RWPE2 (cell line): ENCODE measurements at regions not wholly inside any gene's neighbourhood (a gene's known extent, or its start where the extent isn't known, plus 50 kb on each side); places are given as distances from the start of the nearest gene placed in this dataset.

ENCODE experiments used
- ATAC-seq: fragments of 200-7000 bp; cut with Tn5 transposase; 3 replicates; pipeline ENCODE4 v1.9.1; 2021; ENCODE audit warnings: low read depth
- DNase-seq: peaks from one replicate; pipeline ENCODE4 v3.0.0-alpha.2; 2020; ENCODE audit warnings: low spot score
- H3K27ac ChIP-seq: fragments of 450-650 bp; 2 replicates; pipeline ENCODE4 v1.5.1; 2017; ENCODE audit warnings: mild to moderate bottlenecking; ENCODE audit not compliant: poor library complexity, severe bottlenecking
- H3K27me3 ChIP-seq: fragments of 250-450 bp; sonication (Bioruptor Pico); 2 replicates; pipeline ENCODE4 v1.5.1; 2021; ENCODE audit warnings: mild to moderate bottlenecking, moderate library complexity; ENCODE audit not compliant: insufficient read depth, poor library complexity, severe bottlenecking
- H3K36me3 ChIP-seq: fragments of 250-450 bp; sonication (Bioruptor Pico); 2 replicates; pipeline ENCODE4 v1.5.1; 2020; ENCODE audit warnings: low read depth, mild to moderate bottlenecking, moderate library complexity
- H3K4me1 ChIP-seq: fragments of 250-450 bp; sonication (Bioruptor Pico); 2 replicates; pipeline ENCODE4 v1.5.1; 2021; ENCODE audit warnings: mild to moderate bottlenecking, moderate library complexity; ENCODE audit not compliant: insufficient read depth, poor library complexity, severe bottlenecking
- H3K4me3 ChIP-seq: fragments of 250-450 bp; sonication (Bioruptor Pico); 2 replicates; pipeline ENCODE4 v1.5.1; 2021; ENCODE audit warnings: mild to moderate bottlenecking, moderate library complexity; ENCODE audit not compliant: severe bottlenecking
- H3K9me3 ChIP-seq: fragments of 250-450 bp; sonication (Bioruptor Pico); 2 replicates; pipeline ENCODE4 v1.5.1; 2021; ENCODE audit warnings: mild to moderate bottlenecking, moderate library complexity; ENCODE audit not compliant: severe bottlenecking
- TF ChIP-seq, protein P1 (sequence below): fragments of 450-650 bp; IDR thresholded peaks from one replicate; pipeline ENCODE4 v1.5.1; 2017; ENCODE audit warnings: mild to moderate bottlenecking, moderate library complexity; ENCODE audit not compliant: poor library complexity, severe bottlenecking

- no peak for ATAC-seq
- no peaks in the 10 kb centered on the region for H3K36me3 ChIP-seq
- TF ChIP-seq, protein P1, sequence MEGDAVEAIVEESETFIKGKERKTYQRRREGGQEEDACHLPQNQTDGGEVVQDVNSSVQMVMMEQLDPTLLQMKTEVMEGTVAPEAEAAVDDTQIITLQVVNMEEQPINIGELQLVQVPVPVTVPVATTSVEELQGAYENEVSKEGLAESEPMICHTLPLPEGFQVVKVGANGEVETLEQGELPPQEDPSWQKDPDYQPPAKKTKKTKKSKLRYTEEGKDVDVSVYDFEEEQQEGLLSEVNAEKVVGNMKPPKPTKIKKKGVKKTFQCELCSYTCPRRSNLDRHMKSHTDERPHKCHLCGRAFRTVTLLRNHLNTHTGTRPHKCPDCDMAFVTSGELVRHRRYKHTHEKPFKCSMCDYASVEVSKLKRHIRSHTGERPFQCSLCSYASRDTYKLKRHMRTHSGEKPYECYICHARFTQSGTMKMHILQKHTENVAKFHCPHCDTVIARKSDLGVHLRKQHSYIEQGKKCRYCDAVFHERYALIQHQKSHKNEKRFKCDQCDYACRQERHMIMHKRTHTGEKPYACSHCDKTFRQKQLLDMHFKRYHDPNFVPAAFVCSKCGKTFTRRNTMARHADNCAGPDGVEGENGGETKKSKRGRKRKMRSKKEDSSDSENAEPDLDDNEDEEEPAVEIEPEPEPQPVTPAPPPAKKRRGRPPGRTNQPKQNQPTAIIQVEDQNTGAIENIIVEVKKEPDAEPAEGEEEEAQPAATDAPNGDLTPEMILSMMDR: no peak
- no peaks in the 10 kb centered on the region for H3K4me1 ChIP-seq
- H3K9me3 ChIP-seq: no peaks in the 10 kb centered on the region
- H3K27ac ChIP-seq: no peak overlapping the region
- DNase-seq: no peak
- H3K4me3 ChIP-seq: no peak overlapping the region
- no peaks in the 10 kb centered on the region for H3K27me3 ChIP-seq
Measured at GRCh38 chr22:22712092-22712658, 67.8 kb downstream of the GGTLC2 start.

DNA sequence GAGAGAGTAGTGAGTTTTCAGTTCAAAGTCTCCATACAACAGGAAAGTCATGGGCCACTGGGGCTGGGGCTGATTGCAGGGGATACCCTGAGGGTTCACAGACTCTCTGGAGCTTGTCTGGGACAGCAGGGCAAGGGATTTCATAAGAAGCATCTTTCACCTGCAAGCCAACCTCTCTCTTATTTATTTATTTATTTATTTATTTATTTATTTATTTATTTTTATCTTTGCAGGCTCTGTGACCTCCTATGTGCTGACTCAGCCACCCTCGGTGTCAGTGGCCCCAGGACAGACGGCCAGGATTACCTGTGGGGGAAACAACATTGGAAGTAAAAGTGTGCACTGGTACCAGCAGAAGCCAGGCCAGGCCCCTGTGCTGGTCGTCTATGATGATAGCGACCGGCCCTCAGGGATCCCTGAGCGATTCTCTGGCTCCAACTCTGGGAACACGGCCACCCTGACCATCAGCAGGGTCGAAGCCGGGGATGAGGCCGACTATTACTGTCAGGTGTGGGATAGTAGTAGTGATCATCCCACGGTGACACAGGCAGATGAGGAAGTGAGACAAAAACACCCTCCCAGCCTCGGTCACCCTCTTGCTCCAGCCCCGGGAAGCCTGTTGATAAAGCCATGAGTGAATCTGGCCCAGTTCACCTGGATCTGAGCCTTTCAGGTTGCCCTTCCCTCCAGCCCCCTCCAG lies 68.4 kb downstream of the GGTLC2 start:
- ATAC-seq (no peak), DNase-seq (no peak)
- Histone ChIP-seq H3K4me1 (no peaks in the 10 kb centered on the region), H3K4me3 (no peak overlapping the region), H3K36me3 (no peaks in the 10 kb centered on the region), H3K9me3 (no peaks in the 10 kb centered on the region), H3K27me3 (peaks cover under 1% of the 10 kb centered on the region), H3K27ac (no peak overlapping the region)
- TF ChIP-seq, protein P1: no peak

DNA sequence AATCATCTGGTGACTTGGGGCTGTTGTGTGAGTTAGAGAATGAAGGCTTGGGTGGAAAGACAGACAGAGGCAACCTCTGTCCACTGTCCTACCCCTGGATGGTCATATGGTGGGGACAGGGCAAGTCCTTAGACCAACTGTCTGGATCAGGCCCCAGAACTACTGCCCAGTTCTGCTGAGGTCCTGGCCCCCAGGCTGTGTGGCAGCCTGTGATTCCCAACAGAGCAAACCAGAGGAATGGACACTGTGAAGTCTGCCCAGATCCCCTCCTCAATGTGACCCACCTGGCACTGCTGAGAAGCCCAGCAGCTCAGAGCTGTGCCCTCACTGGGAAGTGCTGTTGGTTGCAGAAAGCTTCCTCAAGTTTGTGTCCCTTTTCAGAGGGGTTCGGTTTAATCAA lies 69.0 kb downstream of the GGTLC2 start:
- ATAC-seq (no peak), DNase-seq (no peak)
- no peaks in the 10 kb centered on the region for H3K9me3 ChIP-seq
- TF ChIP-seq, protein P1: no peak
- no peak overlapping the region for H3K27ac ChIP-seq
- H3K4me1 ChIP-seq: no peaks in the 10 kb centered on the region
- H3K4me3 ChIP-seq: no peak overlapping the region
- H3K36me3 ChIP-seq: no peaks in the 10 kb centered on the region
- H3K27me3 ChIP-seq: peaks cover 3% of the 10 kb centered on the region

- DNase-seq (no peak), ATAC-seq (no peak)
- Histone ChIP-seq H3K27me3 (peaks cover 7% of the 10 kb centered on the region), H3K9me3 (no peaks in the 10 kb centered on the region), H3K27ac (no peak overlapping the region), H3K36me3 (no peaks in the 10 kb centered on the region), H3K4me1 (no peaks in the 10 kb centered on the region), H3K4me3 (no peak overlapping the region)
- TF ChIP-seq, protein P1: no peak
Measured at GRCh38 chr22:22714600-22715335, 70.4 kb downstream of the GGTLC2 start.
